ENCODE measurements at regions not wholly inside any gene's neighbourhood (a gene's known extent, or its start where the extent isn't known, plus 50 kb on each side); places are given as distances from the start of the nearest gene placed in this dataset.
A peak's percentile ranks its signal among the peaks of the same experiment; 100 is the strongest.

GRCh38 chr3:107992976-107993684 is 97.7 kb downstream of the CD47 start:
- DNase-seq (ENCODE audit: low spot score) = no peak

DNA sequence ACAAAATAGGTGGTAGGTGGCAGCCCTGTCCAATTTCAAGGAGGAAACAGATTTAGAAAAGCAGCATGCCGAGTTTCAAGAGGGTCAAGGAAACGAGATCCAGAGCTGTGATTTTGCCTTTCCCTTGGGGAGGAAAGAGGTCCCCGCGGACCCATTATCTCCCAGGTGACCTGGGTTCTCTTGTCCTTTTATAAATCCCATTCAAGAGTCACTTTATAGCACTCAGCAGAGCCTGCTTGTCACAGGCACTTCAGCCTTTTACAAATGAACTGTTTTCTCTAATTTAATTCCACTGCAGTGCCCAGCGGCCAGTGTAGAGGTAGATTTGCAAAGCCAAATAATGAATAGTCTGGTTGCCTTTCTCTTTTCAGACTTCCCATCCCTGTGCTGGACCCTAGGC is 99.9 kb downstream of the CD47 start:
- no peak for DNase-seq (ENCODE audit: low spot score)

DNA sequence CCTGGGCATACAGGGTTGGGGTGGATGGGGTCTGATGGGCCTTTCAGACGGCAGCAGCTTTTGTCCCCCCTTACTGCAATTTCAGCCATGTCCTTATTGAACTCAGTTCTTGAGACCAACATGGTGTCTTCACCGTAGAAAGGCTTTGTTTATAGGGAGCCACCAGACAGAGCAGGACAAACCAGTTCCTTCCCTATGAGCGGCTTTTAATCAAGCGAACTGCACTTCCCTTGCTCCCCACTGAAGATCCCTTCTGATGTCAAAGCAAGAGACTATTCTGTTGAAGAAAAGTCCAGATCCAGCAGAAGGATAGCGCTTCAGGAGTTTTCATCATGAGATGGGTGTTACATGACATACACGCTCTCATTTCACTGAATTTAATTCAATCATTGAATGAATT is 100.4 kb downstream of the CD47 start:
- no peak for DNase-seq (ENCODE audit: low spot score)

- no peak for DNase-seq (ENCODE audit: low spot score)
Measured at GRCh38 chr3:107989661-107990060, 101.2 kb downstream of the CD47 start.

- DNase-seq (ENCODE audit: low spot score) = peak; percentile 9
Measured at GRCh38 chr3:107988460-107989175, 102.2 kb downstream of the CD47 start.

DNA sequence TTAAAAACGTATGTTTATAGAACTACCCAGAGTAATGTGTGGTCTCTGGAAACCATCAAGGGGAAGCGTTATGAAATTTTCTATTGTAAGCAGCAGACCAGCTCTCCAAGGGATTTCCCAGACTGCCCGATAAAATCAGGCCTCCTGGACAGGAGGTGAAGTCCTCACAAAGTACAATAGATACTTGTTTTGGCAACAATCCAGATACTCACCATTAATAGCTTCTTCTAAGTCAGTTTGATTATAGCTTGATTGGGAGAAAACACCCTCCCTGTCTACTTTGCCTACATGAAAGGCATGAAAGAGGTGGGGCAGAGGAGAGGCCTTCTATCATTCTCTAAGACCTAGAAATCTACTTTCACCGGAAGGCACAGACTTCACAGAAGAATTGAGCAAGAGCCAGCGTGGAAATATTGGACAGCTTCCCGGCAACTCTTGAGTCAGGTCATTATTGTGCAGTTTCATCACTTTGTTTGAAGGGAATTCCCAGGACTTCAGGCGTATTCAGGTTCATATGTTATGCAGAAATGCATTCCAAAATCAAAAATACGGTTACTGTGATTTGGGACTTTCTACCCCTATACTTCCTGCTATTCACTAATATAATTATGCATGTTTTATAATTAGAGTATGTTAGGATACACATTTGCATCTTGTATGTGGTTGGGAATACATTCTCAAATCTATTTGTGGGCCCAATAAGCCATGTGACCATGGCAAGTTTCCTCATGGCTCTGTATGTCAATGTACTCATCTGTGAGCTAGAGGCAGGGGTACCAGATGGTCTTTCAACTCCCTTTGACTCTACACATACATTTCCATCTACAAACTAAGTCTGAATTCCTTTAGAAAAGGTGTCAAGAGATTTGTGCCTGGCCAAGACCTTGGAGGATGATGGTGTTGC is 103.5 kb downstream of the CD47 start:
- peak; percentile 76 for DNase-seq (ENCODE audit: low spot score)

DNA sequence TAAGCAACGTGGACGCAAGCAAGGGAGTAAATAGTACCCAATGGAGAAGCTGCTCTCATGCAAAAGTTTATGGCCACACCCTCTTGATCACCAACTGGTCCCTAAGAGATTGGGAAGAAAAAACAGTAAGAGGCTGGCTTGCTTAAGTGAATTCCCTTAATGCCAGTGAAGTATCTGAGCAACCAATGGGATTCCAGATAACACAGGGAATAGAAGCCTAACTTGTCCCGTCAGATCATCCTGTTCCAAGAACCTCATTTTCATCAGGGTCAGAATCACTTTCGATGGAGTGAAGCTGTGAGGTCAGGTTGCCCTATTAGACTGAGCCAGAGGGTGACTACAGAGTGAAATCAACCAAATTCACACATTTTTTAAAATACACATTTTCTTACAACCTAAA is 104.3 kb downstream of the CD47 start:
- DNase-seq (ENCODE audit: low spot score) = peak; percentile 44

- DNase-seq (ENCODE audit: low spot score) = peak; percentile 30
Measured at GRCh38 chr3:107985496-107985895, 105.3 kb downstream of the CD47 start.

DNA sequence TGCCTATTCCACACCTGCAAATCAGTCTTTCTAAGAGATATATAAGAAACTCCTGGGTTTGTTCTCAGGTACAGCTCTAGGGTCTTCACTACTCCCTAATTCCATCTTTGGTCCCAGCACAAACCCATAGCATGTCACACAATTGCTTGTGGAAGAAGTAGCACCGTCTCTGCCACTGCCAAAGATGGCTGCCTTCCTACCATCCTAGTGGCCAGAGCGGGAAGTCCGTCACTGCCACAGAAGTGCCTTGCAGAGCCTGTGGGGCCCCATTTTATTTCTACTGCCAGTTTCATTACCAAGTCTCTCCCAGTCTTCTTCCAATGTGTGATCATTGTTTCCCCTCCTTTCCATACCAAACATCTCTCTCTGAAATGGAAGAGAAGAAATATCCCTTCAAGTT is 107.6 kb downstream of the CD47 start:
- peak; percentile 2 for DNase-seq (ENCODE audit: low spot score)

DNA sequence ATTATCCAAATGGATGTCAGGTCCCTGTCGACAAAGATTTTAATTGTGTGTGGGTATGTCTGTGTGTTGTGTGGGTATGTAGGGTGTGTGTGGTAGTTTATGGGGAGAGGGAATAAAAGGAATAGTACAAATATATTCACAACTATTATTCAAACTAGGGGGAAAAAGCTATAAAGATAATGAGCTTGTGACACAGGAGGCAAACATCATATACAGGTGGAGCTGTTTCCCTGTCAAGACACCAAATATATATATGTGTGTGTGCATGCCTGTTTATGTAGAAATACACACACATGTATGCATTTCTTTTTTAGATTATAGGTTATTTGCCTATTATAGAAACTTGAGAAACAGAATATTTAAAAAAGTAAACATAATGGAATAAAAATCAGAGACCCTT is 108.7 kb downstream of the CD47 start:
- no peak for DNase-seq (ENCODE audit: low spot score)

DNA sequence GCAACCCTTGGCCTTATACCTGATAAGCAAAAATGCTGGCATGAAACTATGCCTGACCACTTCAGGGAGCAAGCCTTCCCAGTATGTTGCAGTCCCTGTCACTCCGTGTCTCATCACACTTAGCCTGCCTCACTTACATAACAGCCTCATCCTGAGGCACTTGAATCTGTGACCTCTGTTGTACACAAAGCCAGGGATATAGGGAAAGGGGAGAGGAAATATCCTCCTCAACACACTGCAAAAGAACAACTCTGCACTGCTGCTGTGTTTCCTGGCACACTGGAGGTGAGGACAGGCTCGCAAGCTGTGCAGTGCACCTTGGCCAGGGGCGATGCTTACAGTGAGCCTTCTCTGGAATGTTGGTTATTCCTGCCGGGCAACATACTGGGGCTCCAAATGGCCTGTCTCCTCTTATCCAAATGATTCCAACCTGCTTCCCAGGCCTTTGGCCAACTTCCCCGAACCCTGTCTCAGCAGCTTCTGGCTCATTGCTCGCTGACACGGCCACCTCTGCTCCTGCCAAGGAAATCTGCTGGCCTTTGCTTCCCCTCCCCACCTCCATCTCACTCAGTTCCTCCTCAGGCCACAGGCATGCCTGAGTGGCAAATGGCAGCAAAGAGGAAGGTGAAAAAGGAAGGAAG is 109.2 kb downstream of the CD47 start:
- DNase-seq (ENCODE audit: low spot score) = no peak

- DNase-seq (ENCODE audit: low spot score) = no peak
Measured at GRCh38 chr3:107979538-107979937, 111.3 kb downstream of the CD47 start.

DNA sequence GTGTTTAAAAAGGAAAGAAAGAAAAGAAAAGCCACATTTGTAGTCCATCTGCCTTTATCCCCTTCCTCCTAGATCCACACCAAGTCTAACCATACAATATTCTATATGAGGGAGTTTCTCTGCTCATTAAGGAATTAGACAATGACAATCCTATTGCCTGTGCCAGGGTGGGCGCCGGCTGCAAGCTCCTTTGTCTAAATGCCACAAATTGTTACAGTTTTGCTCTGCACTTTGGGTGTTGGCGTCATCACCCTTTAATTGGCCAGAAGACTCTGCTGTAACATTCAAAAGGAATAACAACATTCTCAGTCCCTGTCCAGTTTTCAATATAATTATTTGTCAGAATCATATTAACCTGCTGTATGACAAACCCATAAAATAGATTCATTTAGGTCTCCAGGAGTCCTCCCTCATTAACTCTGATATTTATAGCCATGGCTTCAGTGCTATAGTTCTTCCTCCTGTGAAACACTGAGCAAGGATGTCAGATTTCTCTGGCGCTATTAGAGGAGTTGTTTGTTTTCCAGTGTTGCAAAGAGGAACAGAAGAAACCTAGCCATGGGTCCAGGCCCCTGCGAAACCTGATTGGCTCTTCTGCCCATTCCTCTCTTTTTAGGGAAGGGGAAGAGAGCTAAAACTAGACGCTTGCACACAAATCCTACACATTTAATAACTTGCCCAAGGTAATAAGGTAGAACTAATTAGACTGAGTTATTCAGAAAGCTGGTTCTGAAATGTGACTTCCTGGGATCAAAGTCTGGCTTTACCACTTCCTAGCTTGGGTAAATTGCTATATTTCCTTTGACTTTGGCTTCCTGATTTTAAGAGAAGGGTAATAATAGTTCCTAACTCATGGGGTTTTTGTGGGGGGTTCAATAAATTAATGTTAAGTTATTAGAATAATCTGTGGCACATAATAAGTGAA is 112.4 kb downstream of the CD47 start:
- DNase-seq (ENCODE audit: low spot score) = no peak

DNA sequence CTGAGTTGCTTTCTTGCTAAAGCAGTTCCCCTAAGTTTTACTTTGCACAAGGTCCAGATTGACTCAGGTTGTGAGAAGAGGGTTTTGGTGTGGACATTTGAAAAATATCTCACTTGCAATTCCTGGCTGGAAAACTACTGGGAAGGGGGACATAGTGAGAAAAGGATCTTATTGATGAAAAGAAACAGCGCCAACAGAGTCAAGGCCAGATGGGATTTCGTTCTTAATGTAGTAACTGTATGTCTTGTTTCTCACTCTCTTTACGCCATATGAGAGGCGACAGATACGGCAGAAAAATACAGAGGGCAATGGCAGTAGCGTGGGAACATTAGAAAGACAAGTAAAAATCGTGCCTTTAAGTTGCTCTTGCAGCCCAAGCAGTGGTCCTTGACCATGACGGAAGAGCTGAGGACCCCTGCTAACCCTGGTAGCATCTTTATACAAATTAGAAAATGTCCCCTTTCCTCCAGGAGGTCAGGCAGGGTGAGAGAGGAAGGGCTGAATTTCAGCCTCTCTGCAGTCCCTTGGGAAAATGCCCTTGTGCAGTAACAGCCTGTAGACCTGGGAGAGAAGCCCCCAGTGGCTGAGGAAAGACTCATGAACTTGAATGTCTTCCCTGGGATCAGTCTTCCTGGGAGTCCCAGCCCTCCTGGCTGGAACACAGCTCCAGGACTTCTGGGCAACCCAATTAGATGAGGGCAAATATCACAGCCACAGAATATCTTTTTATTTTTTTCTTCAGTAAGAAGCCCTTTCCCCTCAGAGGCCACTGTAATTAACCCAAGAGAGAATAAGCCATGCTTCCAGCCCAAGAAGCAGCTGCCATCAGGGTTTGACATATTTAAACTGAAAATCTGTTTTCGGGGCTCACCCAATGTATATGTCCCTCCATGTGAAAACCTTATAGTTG is 113.4 kb downstream of the CD47 start:
- DNase-seq (ENCODE audit: low spot score) = no peak

GRCh38 chr3:107976202-107976800 is 114.5 kb downstream of the CD47 start:
- no peak for DNase-seq (ENCODE audit: low spot score)

- DNase-seq (ENCODE audit: low spot score) = no peak
Measured at GRCh38 chr3:107975529-107976201, 115.2 kb downstream of the CD47 start.

DNA sequence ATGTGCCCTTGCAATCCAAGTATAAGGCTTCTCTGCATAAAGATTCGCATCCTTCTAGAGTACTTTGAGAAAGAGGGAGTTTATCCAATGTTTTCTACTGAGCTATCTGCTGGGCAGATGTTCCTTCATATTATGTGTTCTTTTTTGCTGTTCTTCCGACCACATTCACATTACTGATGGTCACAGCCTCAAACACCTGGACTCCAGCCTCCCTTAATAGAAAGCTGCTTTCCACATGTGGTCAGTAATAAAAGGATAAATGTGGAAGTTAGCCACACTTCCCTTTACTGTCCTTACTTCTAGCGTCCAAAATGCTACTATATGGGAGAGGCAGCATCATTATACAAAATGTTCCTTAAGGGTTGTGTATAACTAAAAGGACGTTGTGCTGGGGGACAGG is 116.9 kb downstream of the CD47 start:
- no peak for DNase-seq (ENCODE audit: low spot score)

GRCh38 chr3:107973152-107973551 is 117.7 kb downstream of the CD47 start:
- DNase-seq (ENCODE audit: low spot score) = no peak

DNA sequence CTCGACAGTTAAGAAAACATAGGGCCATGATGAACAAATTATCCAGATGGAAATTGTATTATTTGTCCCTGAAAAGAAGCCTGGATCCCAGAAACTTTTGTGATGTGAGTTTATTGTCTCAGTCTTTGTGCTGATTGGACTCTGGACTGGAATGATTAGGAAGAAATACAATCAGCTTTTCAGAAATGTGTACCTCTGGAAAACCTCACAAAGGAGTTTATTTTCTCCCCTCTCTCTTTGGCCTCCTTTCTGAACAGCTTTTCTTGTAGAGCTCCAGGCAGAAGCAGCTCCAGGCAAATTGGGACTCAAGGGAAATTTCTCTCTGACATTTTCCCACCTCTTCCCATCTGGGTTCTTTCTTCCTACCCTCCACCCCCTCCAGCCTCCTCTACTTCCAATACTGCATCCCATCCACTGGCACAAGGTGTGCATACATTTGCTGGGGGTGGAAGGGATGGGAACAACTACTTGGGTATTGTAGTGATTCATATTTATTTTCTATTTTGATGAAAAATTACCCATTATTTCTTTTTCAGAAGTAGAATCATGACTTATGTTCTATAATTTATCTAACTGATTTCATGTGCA is 119.7 kb downstream of the CD47 start:
- DNase-seq (ENCODE audit: low spot score) = no peak

All from left forelimb (tissue), 1 donor.